Right lung (tissue), 2 donors: ENCODE measurements at regions not wholly inside any gene's neighbourhood (a gene's known extent, or its start where the extent isn't known, plus 50 kb on each side); places are given as distances from the start of the nearest gene placed in this dataset.

ENCODE experiments used
- DNase-seq, 2 donors: peaks; one replicate each; pipeline ENCODE4 v3.0.0-alpha.2; 2013

GRCh38 chr2:10237392-10238321, 65.0 kb upstream of the HPCAL1 start:
- no peak for DNase-seq

- DNase-seq: no peak
Measured at GRCh38 chr2:10238396-10238795, 64.3 kb upstream of the HPCAL1 start.

GRCh38 chr2:10238991-10239485, 63.7 kb upstream of the HPCAL1 start:
- no peak for DNase-seq

- DNase-seq: no peak
Measured at GRCh38 chr2:10239561-10239967, 63.1 kb upstream of the HPCAL1 start.

GRCh38 chr2:10240161-10240681, 62.5 kb upstream of the HPCAL1 start:
- no peak for DNase-seq

GRCh38 chr2:10240911-10241610, 61.6 kb upstream of the HPCAL1 start:
- DNase-seq: no peak

- DNase-seq: no peak
Measured at GRCh38 chr2:10241641-10242430, 60.9 kb upstream of the HPCAL1 start.

GRCh38 chr2:10242451-10242850, 60.3 kb upstream of the HPCAL1 start:
- DNase-seq: no peak

GRCh38 chr2:10242998-10243925, 59.4 kb upstream of the HPCAL1 start:
- no peak for DNase-seq

- DNase-seq: no peak
Measured at GRCh38 chr2:10243926-10244270, 58.8 kb upstream of the HPCAL1 start.

GRCh38 chr2:10245021-10245420, 57.7 kb upstream of the HPCAL1 start:
- DNase-seq: no peak

GRCh38 chr2:10245661-10246060, 57.0 kb upstream of the HPCAL1 start:
- no peak for DNase-seq

- no peak for DNase-seq
Measured at GRCh38 chr2:10246370-10246769, 56.3 kb upstream of the HPCAL1 start.

- no peak for DNase-seq
Measured at GRCh38 chr2:10246831-10247230, 55.9 kb upstream of the HPCAL1 start.

- DNase-seq: no peak
Measured at GRCh38 chr2:10249798-10250197, 52.9 kb upstream of the HPCAL1 start.

GRCh38 chr2:10252224-10252623, 50.5 kb upstream of the HPCAL1 start:
- no peak for DNase-seq

GRCh38 chr2:10252661-10253060, 50.0 kb upstream of the HPCAL1 start:
- DNase-seq: no peak
